Naive thymus-derived CD4-positive, alpha-beta T cell (primary cell): ENCODE measurements at regions not wholly inside any gene's neighbourhood (a gene's known extent, or its start where the extent isn't known, plus 50 kb on each side); places are given as distances from the start of the nearest gene placed in this dataset.

Source experiments
- ATAC-seq: fragments of 150-1000 bp; cut with Tn5 transposase; 2 replicates; pipeline ENCODE4 v1.10.0; 2021; ENCODE audit warnings: mild to moderate bottlenecking, moderate library complexity
- CTCF ChIA-PET: fragments of 350-600 bp; sonication (Branson Sonifier 250); formaldehyde crosslinking; loops from one replicate; lab custom pipeline; 2021; ENCODE audit warnings: antibody characterized with exemption; lab: Charles Lee
- POLR2A ChIA-PET: fragments of 350-600 bp; sonication (Branson Sonifier 250); formaldehyde crosslinking; loops from one replicate; lab custom pipeline; 2021; ENCODE audit warnings: antibody characterized with exemption, inconsistent platforms; lab: Charles Lee
- DNase-seq, 9 donors: peaks; one replicate each; pipeline versions ENCODE4 v3.0.0 to v3.0.0-alpha.2; 2020 to 2022; ENCODE audit warnings: mixed read lengths in 1 of 9
- H3K27ac ChIP-seq: one replicate; pipeline ENCODE4 v1.7.0; 2013; ENCODE audit warnings: mild to moderate bottlenecking, low read depth, low read length, moderate library complexity
- H3K27me3 ChIP-seq, 2 donors: one replicate each; pipeline ENCODE4 v1.7.0; 2013; ENCODE audit warnings: low read length in 2 of 2, mild to moderate bottlenecking in 2 of 2, moderate library complexity in 2 of 2; ENCODE audit not compliant: control insufficient read depth in 2 of 2, insufficient read depth in 2 of 2
- H3K36me3 ChIP-seq, 3 experiments: 1 replicate in 2 of 3; 2 replicates in 1 of 3; pipeline ENCODE4 v1.7.0; 2013; ENCODE audit warnings: low read length in 3 of 3, mild to moderate bottlenecking in 3 of 3, moderate library complexity in 1 of 3; ENCODE audit not compliant: insufficient read depth in 3 of 3, control insufficient read depth in 2 of 3
- H3K4me1 ChIP-seq, 2 donors: one replicate each; pipeline ENCODE4 v1.7.0; 2013; ENCODE audit warnings: low read length in 2 of 2, mild to moderate bottlenecking in 2 of 2, moderate library complexity in 1 of 2; ENCODE audit not compliant: control insufficient read depth in 2 of 2, insufficient read depth in 2 of 2
- H3K4me3 ChIP-seq: 2 replicates; pipeline ENCODE4 v1.7.0; 2013; ENCODE audit warnings: mild to moderate bottlenecking, low read length
- H3K9me3 ChIP-seq, 3 experiments: 1 replicate in 2 of 3; 2 replicates in 1 of 3; pipeline ENCODE4 v1.7.0; 2013; ENCODE audit warnings: low read length in 3 of 3; ENCODE audit not compliant: control insufficient read depth in 2 of 3
- H3K27ac Mint-ChIP-seq, 9 donors: one replicate each; pipeline ENCODE4 v1.8.0; 2020 to 2022; ENCODE audit warnings: mixed read lengths in 9 of 9, mild to moderate bottlenecking in 8 of 9, moderate library complexity in 5 of 9, inconsistent platforms in 2 of 9
- H3K27me3 Mint-ChIP-seq, 5 donors: one replicate each; pipeline ENCODE4 v1.8.0; 2021 to 2022; ENCODE audit warnings: mixed read lengths in 5 of 5, mild to moderate bottlenecking in 1 of 5
- H3K36me3 Mint-ChIP-seq, 5 donors: one replicate each; pipeline ENCODE4 v1.8.0; 2020 to 2022; ENCODE audit warnings: mixed read lengths in 5 of 5, mild to moderate bottlenecking in 3 of 5, inconsistent platforms in 1 of 5
- H3K4me1 Mint-ChIP-seq, 7 donors: one replicate each; pipeline ENCODE4 v1.8.0; 2020 to 2022; ENCODE audit warnings: mixed read lengths in 7 of 7, mild to moderate bottlenecking in 3 of 7, inconsistent platforms in 1 of 7
- H3K4me3 Mint-ChIP-seq, 10 donors: one replicate each; pipeline ENCODE4 v1.8.0; 2020 to 2022; ENCODE audit warnings: mild to moderate bottlenecking in 10 of 10, mixed read lengths in 10 of 10, moderate library complexity in 6 of 10, inconsistent platforms in 2 of 10
- H3K9me3 Mint-ChIP-seq, 11 donors: one replicate each; pipeline ENCODE4 v1.8.0; 2020 to 2022; ENCODE audit warnings: mixed read lengths in 11 of 11, mild to moderate bottlenecking in 4 of 11, inconsistent platforms in 1 of 11, moderate library complexity in 1 of 11
- intact Hi-C, 2 donors: fragments of 100-400 bp; cut with micrococcal nuclease; formaldehyde crosslinking; loops; one replicate each; pipeline ENCODE4 v1.15.1; 2023

DNA sequence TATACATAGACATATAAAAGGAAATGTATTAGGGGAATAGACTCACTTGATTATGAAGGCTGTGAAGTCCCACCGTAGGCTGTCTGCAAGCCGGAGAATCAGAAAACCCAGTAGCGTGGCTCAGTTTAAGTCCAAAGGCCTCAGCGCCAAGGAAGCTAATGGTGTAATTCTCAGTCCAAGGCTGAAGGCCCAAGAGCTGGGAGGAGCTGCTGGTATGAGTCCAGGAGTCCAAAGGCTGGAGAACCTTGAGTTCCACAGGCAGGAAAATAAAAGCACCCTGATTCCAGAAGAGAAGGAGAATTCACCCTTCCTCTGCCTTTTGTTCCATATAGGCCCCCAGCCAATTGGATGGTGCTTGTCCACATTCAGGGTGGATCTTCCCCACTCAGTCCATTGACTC, 166.2 kb upstream of the TAC1 start:
- Histone ChIP-seq H3K27me3 (no peaks in the 10 kb centered on the region), H3K4me3 (no peak overlapping the region), H3K27ac (no peak overlapping the region), H3K4me1 (no peaks in the 10 kb centered on the region), H3K36me3 (no peaks in the 10 kb centered on the region), H3K9me3 (no peaks in the 10 kb centered on the region)
- no peaks in the 10 kb centered on the region for H3K4me1 Mint-ChIP-seq
- ATAC-seq: no peak
- no peak for DNase-seq
- no peak overlapping the region for H3K4me3 Mint-ChIP-seq
- intact Hi-C loops: no loop called here
- H3K36me3 Mint-ChIP-seq: no peaks in the 10 kb centered on the region
- H3K9me3 Mint-ChIP-seq: peaks cover 5 to 25% (median 8%) of the 10 kb centered on the region in 11 donors
- ChIA-PET CTCF (no interaction called here), POLR2A (no interaction called here)
- no peaks in the 10 kb centered on the region for H3K27me3 Mint-ChIP-seq
- no peak overlapping the region for H3K27ac Mint-ChIP-seq

DNA sequence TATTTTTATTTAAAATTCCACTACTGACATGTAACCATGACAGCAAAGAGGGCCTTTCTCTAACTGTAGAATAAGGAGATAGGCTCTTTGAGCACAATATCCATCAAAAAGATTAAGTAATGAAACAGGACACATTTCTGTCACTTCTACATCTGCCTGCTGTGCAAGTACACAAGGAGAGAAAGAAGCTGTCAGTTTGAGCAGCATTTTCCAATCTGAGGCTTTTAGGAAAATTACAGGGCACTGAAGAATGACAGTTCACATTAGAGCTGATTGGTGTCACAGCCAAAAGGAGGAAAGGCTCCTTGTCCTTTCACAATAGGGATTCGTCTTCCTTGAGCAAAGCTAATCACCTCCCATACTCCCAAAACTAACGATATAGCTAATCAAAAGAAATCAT, 158.8 kb upstream of the TAC1 start:
- Histone ChIP-seq H3K4me3 (no peak overlapping the region), H3K4me1 (no peaks in the 10 kb centered on the region), H3K9me3 (no peaks in the 10 kb centered on the region), H3K27ac (no peak overlapping the region), H3K36me3 (no peaks in the 10 kb centered on the region), H3K27me3 (no peaks in the 10 kb centered on the region)
- POLR2A ChIA-PET: no interaction called here
- intact Hi-C loops: no loop called here
- CTCF ChIA-PET: no interaction called here
- Mint-ChIP-seq H3K27ac (no peak overlapping the region), H3K4me1 (no peaks in the 10 kb centered on the region), H3K36me3 (no peaks in the 10 kb centered on the region), H3K27me3 (peaks cover 0 to 1% (median 0%) of the 10 kb centered on the region in 5 donors), H3K4me3 (no peak overlapping the region), H3K9me3 (peaks cover 0 to 5% (median 0%) of the 10 kb centered on the region in 11 donors)
- DNase-seq (no peak), ATAC-seq (no peak)

DNA sequence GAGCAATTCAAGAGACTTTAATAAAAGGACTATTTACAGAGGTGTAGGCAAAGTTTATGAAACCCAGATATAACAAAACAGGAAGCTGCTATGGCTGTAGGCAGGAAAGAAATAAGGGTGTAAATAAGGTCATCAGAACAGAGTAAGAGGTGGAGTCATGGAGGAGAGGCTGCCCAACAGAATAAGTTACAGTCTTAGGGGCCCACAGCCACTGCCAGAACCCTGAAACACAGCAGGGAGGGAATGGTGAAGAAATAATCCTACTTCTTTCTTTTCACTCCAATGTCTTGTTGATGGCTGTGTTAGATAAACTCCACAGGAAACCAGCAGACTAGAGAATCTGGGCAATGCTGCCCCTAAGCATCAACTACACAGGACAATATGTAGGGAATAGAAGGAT, 155.8 kb upstream of the TAC1 start:
- no peaks in the 10 kb centered on the region for H3K9me3 ChIP-seq
- peaks cover 0 to 4% (median 0%) of the 10 kb centered on the region in 5 donors for H3K27me3 Mint-ChIP-seq
- no peak overlapping the region for H3K27ac Mint-ChIP-seq
- no peaks in the 10 kb centered on the region for H3K4me1 ChIP-seq
- intact Hi-C loops: no loop called here
- H3K4me3 ChIP-seq: no peak overlapping the region
- peaks cover 0 to 5% (median 0%) of the 10 kb centered on the region in 11 donors for H3K9me3 Mint-ChIP-seq
- no peaks in the 10 kb centered on the region for H3K4me1 Mint-ChIP-seq
- POLR2A ChIA-PET: no interaction called here
- ATAC-seq: no peak
- H3K27ac ChIP-seq: no peak overlapping the region
- CTCF ChIA-PET: no interaction called here
- no peak for DNase-seq
- no peak overlapping the region for H3K4me3 Mint-ChIP-seq
- H3K36me3 ChIP-seq: no peaks in the 10 kb centered on the region
- no peaks in the 10 kb centered on the region for H3K36me3 Mint-ChIP-seq
- H3K27me3 ChIP-seq: no peaks in the 10 kb centered on the region

DNA sequence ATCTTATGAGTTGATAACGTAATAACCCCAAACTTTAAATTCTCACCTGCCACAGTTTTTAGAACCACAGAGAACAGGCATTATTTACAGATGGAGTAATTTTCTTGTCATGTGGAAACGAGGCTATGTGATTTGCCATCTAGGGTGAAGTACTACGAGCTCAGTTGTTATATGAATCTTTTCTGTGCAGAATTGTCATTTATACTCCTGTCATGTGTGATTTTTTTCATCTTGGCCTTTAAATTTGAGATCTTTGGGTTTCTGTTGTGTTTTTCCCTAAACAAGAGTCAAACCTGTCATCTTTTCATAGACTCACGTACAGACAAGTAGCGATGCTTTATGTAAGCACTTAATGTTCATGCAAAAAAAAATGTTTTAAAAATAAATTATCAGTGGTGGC, 153.7 kb upstream of the TAC1 start:
- Histone ChIP-seq H3K4me1 (no peaks in the 10 kb centered on the region), H3K4me3 (no peak overlapping the region), H3K9me3 (no peaks in the 10 kb centered on the region), H3K36me3 (no peaks in the 10 kb centered on the region), H3K27ac (no peak overlapping the region), H3K27me3 (no peaks in the 10 kb centered on the region)
- ATAC-seq (no peak), DNase-seq (no peak)
- Mint-ChIP-seq H3K9me3 (peaks cover 0 to 21% (median 6%) of the 10 kb centered on the region in 11 donors), H3K4me3 (no peak overlapping the region), H3K27ac (no peak overlapping the region), H3K36me3 (no peaks in the 10 kb centered on the region), H3K27me3 (peaks cover 0 to 4% (median 0%) of the 10 kb centered on the region in 5 donors), H3K4me1 (no peaks in the 10 kb centered on the region)
- POLR2A ChIA-PET: no interaction called here
- CTCF ChIA-PET: no interaction called here
- intact Hi-C loops: no loop called here

DNA sequence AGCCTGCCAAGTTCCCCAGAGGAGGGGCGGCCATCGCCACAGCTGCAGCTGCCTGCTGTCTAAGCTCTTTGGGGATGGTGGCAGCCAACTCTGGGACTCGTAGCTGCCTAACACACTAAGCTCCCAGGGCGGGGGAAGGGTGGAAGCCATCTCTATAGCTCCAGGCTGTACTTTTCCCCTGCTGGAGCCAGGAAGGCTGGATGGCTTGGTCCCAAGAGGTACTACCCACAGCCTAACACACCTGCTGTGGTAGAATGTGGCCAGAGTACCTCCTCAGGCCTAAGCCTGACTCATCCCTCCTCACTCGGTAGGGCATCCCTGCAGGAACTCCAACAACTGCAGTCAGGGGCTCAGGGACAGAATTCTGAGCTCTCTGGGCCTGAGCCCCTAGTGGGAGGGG, 151.7 kb upstream of the TAC1 start:
- DNase-seq: no peak
- no peak for ATAC-seq
- H3K4me3 ChIP-seq: no peak overlapping the region
- H3K27me3 ChIP-seq: no peaks in the 10 kb centered on the region
- intact Hi-C loops: no loop called here
- H3K9me3 Mint-ChIP-seq: peaks cover 0 to 25% (median 9%) of the 10 kb centered on the region in 11 donors
- CTCF ChIA-PET: no interaction called here
- H3K27ac ChIP-seq: no peak overlapping the region
- no peaks in the 10 kb centered on the region for H3K9me3 ChIP-seq
- H3K27ac Mint-ChIP-seq: no peak overlapping the region
- no peaks in the 10 kb centered on the region for H3K36me3 Mint-ChIP-seq
- H3K4me1 ChIP-seq: no peaks in the 10 kb centered on the region
- POLR2A ChIA-PET: no interaction called here
- no peak overlapping the region for H3K4me3 Mint-ChIP-seq
- H3K4me1 Mint-ChIP-seq: no peaks in the 10 kb centered on the region
- H3K27me3 Mint-ChIP-seq: peaks cover 0 to 4% (median 0%) of the 10 kb centered on the region in 5 donors
- H3K36me3 ChIP-seq: no peaks in the 10 kb centered on the region

DNA sequence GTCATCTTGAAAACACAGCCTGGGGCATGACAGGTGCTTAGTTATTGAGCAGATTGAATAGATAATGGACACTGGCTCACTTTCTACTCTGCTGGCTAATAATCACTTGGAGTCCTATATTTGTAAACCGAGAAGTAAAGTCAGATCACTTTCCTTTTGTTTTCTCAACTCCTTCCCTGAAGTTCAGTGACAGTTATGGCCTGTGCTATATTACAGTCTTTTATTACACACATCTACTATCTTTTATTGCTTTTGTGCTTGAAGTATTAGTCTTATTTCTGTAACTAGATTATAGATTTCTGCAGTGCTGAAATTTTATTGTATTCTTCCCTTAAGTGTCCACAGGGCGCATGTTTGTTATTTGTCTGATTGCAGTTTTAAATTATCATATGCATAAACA, 136.4 kb upstream of the TAC1 start:
- Histone ChIP-seq H3K4me3 (no peak overlapping the region), H3K27ac (no peak overlapping the region), H3K36me3 (no peaks in the 10 kb centered on the region), H3K27me3 (no peaks in the 10 kb centered on the region), H3K4me1 (no peaks in the 10 kb centered on the region), H3K9me3 (no peaks in the 10 kb centered on the region)
- no peaks in the 10 kb centered on the region for H3K4me1 Mint-ChIP-seq
- no peak overlapping the region for H3K4me3 Mint-ChIP-seq
- no peak overlapping the region for H3K27ac Mint-ChIP-seq
- no peaks in the 10 kb centered on the region for H3K36me3 Mint-ChIP-seq
- H3K27me3 Mint-ChIP-seq: peaks cover 0 to 26% (median 8%) of the 10 kb centered on the region in 5 donors
- CTCF ChIA-PET: no interaction called here
- intact Hi-C loops: no loop called here
- ATAC-seq (no peak), DNase-seq (no peak)
- POLR2A ChIA-PET: no interaction called here
- peaks cover 0 to 9% (median 0%) of the 10 kb centered on the region in 11 donors for H3K9me3 Mint-ChIP-seq

DNA sequence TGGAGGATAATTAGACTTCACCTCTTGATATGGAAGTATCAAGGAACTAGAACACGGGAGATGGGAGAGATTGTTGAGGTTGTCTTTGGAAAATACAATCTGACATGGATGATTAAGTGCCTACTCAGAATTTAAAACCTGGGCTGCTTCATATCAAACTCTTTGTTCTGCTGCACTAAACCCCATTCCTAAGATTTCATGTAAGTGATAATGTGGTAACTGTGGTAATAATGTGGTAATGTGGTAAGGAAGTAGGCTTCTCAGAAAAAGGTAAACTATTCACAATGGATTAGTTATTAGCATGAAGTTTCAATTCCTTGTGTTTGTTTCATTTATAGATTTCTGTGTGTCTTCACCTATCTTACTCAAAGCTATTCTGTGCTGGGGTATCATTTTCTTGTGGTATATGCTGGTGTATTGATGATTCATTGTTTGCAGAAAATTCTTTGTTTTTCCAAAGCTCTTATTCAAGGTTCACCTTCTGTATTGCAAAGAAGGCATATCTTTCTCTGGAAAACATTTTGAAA, 129.9 kb upstream of the TAC1 start:
- H3K36me3 ChIP-seq: no peaks in the 10 kb centered on the region
- H3K4me1 Mint-ChIP-seq: peaks cover 0 to 9% (median 0%) of the 10 kb centered on the region in 7 donors
- ChIA-PET POLR2A (no interaction called here), CTCF (no interaction called here)
- intact Hi-C loops: no loop called here
- no peak overlapping the region for H3K4me3 ChIP-seq
- H3K4me1 ChIP-seq: no peaks in the 10 kb centered on the region
- H3K9me3 Mint-ChIP-seq: peaks cover 0 to 4% (median 0%) of the 10 kb centered on the region in 11 donors
- ATAC-seq (no peak), DNase-seq (no peak)
- H3K36me3 Mint-ChIP-seq: no peaks in the 10 kb centered on the region
- H3K27ac ChIP-seq: no peak overlapping the region
- no peaks in the 10 kb centered on the region for H3K9me3 ChIP-seq
- H3K27me3 Mint-ChIP-seq: peaks cover 0 to 17% (median 5%) of the 10 kb centered on the region in 5 donors
- H3K4me3 Mint-ChIP-seq: no peak overlapping the region
- no peaks in the 10 kb centered on the region for H3K27me3 ChIP-seq
- no peak overlapping the region for H3K27ac Mint-ChIP-seq
